H9 (cell line): ENCODE measurements at regions not wholly inside any gene's neighbourhood (a gene's known extent, or its start where the extent isn't known, plus 50 kb on each side); places are given as distances from the start of the nearest gene placed in this dataset.

ENCODE experiments used
- DNase-seq: peaks from one replicate; pipeline ENCODE4 v3.0.0-alpha.2; 2017
- H2AFZ ChIP-seq: one replicate; pipeline ENCODE4 v1.6.1; 2013; ENCODE audit warnings: mild to moderate bottlenecking, low read length, control low read depth, moderate library complexity
- H2AK5ac ChIP-seq: 2 replicates; pipeline ENCODE4 v1.6.1; 2013; ENCODE audit warnings: low read length, control low read depth, mixed read lengths; ENCODE audit not compliant: insufficient read length
- H2BK120ac ChIP-seq: one replicate; pipeline ENCODE4 v1.6.1; 2013; ENCODE audit warnings: low read depth, mild to moderate bottlenecking, low read length, control low read depth, inconsistent platforms; ENCODE audit not compliant: poor library complexity, severe bottlenecking
- H2BK12ac ChIP-seq: 2 replicates; pipeline ENCODE4 v1.6.1; 2013; ENCODE audit warnings: low read length, control low read depth, mixed read lengths, low read depth; ENCODE audit not compliant: insufficient read length
- H2BK15ac ChIP-seq: 2 replicates; pipeline ENCODE4 v1.6.1; 2013; ENCODE audit warnings: low read depth, low read length, control low read depth
- H2BK20ac ChIP-seq: one replicate; pipeline ENCODE4 v1.6.1; 2013; ENCODE audit warnings: low read depth, mild to moderate bottlenecking, low read length, control low read depth, inconsistent platforms; ENCODE audit not compliant: poor library complexity, severe bottlenecking
- H2BK5ac ChIP-seq: 2 replicates; pipeline ENCODE4 v1.6.1; 2013; ENCODE audit warnings: low read length, control low read depth, mixed read lengths; ENCODE audit not compliant: insufficient read length
- H3K14ac ChIP-seq: 2 replicates; pipeline ENCODE4 v1.6.1; 2013; ENCODE audit warnings: low read length, control low read depth; ENCODE audit not compliant: insufficient read depth
- H3K18ac ChIP-seq: 2 replicates; pipeline ENCODE4 v1.6.1; 2013; ENCODE audit warnings: low read depth, mild to moderate bottlenecking, mixed read lengths, low read length, control low read depth; ENCODE audit not compliant: insufficient read length
- H3K23ac ChIP-seq: 2 replicates; pipeline ENCODE4 v1.6.1; 2013; ENCODE audit warnings: low read length, control low read depth, mixed read lengths, low read depth; ENCODE audit not compliant: insufficient read length
- H3K23me2 ChIP-seq: 2 replicates; pipeline ENCODE4 v1.6.1; 2013; ENCODE audit warnings: low read depth, mild to moderate bottlenecking, mixed read lengths, low read length, control low read depth; ENCODE audit not compliant: insufficient read length, poor library complexity, severe bottlenecking
- H3K27ac ChIP-seq: 2 replicates; pipeline ENCODE4 v1.5.1; 2013; ENCODE audit warnings: low read length, control low read depth, mixed read lengths, low read depth; ENCODE audit not compliant: insufficient read length
- H3K27me3 ChIP-seq: 2 replicates; pipeline ENCODE4 v1.6.1; 2013; ENCODE audit warnings: low read length, control low read depth, inconsistent platforms; ENCODE audit not compliant: insufficient read depth
- H3K4ac ChIP-seq: 2 replicates; pipeline ENCODE4 v1.6.1; 2013; ENCODE audit warnings: low read depth, mild to moderate bottlenecking, control low read depth, inconsistent platforms, low read length, moderate library complexity
- H3K4me1 ChIP-seq: 2 replicates; pipeline ENCODE4 v1.6.1; 2013; ENCODE audit warnings: low read length, control low read depth, inconsistent platforms; ENCODE audit not compliant: insufficient read depth
- H3K4me2 ChIP-seq: 2 replicates; pipeline ENCODE4 v1.6.1; 2013; ENCODE audit warnings: low read length, control low read depth, mixed read lengths; ENCODE audit not compliant: insufficient read length, insufficient read depth
- H3K56ac ChIP-seq: 2 replicates; pipeline ENCODE4 v1.6.1; 2013; ENCODE audit warnings: low read depth, mild to moderate bottlenecking, mixed read lengths, low read length, control low read depth; ENCODE audit not compliant: insufficient read length
- H3K79me1 ChIP-seq: 2 replicates; pipeline ENCODE4 v1.6.1; 2013; ENCODE audit warnings: low read depth, mild to moderate bottlenecking, moderate library complexity, low read length, control low read depth, inconsistent platforms; ENCODE audit not compliant: insufficient read depth, poor library complexity, severe bottlenecking
- H3K79me2 ChIP-seq: 2 replicates; pipeline ENCODE4 v1.6.1; 2013; ENCODE audit warnings: low read length, control low read depth, inconsistent platforms; ENCODE audit not compliant: insufficient read depth
- H3K9ac ChIP-seq: 2 replicates; pipeline ENCODE4 v1.6.1; 2013; ENCODE audit warnings: low read length, control low read depth, mixed read lengths; ENCODE audit not compliant: insufficient read length; ENCODE audit errors: extremely low read depth
- H3K9me3 ChIP-seq: one replicate; pipeline ENCODE4 v1.6.1; 2013; ENCODE audit warnings: low read depth, low read length, inconsistent platforms; ENCODE audit not compliant: control insufficient read depth
- H3T11ph ChIP-seq: one replicate; pipeline ENCODE4 v1.6.1; 2013; ENCODE audit warnings: mild to moderate bottlenecking, low read length, control low read depth, inconsistent platforms
- H4K20me1 ChIP-seq: one replicate; pipeline ENCODE4 v1.6.1; 2013; ENCODE audit not compliant: control insufficient read depth, insufficient read length, insufficient read depth
- H4K5ac ChIP-seq: 2 replicates; pipeline ENCODE4 v1.6.1; 2013; ENCODE audit warnings: low read depth, mild to moderate bottlenecking, mixed read lengths, low read length, control low read depth; ENCODE audit not compliant: insufficient read length
- H4K8ac ChIP-seq: replicated peaks from 2 replicates; pipeline ENCODE4 v1.6.1; 2013; ENCODE audit warnings: low read length, control low read depth, mixed read lengths, low read depth; ENCODE audit not compliant: insufficient read length
- H4K91ac ChIP-seq: 2 replicates; pipeline ENCODE4 v1.6.1; 2013; ENCODE audit warnings: low read depth, mild to moderate bottlenecking, moderate library complexity, mixed read lengths, low read length, control low read depth; ENCODE audit not compliant: insufficient read length
- H3K27ac Mint-ChIP-seq, 3 experiments: 2 replicates in 2 of 3; 3 replicates in 1 of 3; pipeline ENCODE4 v1.8.0; 2020 to 2021; ENCODE audit warnings: mixed read lengths in 3 of 3, mild to moderate bottlenecking in 1 of 3, moderate library complexity in 1 of 3
- H3K27me3 Mint-ChIP-seq: 2 replicates; pipeline ENCODE4 v1.8.0; 2021; ENCODE audit warnings: low read depth, mild to moderate bottlenecking, moderate library complexity, mixed read lengths
- H3K36me3 Mint-ChIP-seq, 3 experiments: 2 replicates in 2 of 3; 3 replicates in 1 of 3; pipeline ENCODE4 v1.8.0; 2020 to 2021; ENCODE audit warnings: low read depth in 3 of 3, mixed read lengths in 3 of 3; ENCODE audit not compliant: insufficient read depth in 1 of 3
- H3K4me1 Mint-ChIP-seq, 2 experiments: 2 replicates each; pipeline ENCODE4 v1.8.0; 2020; ENCODE audit warnings: mixed read lengths in 2 of 2
- H3K4me3 Mint-ChIP-seq, 2 experiments: 2 replicates in 1 of 2; 3 replicates in 1 of 2; pipeline ENCODE4 v1.8.0; 2020 to 2021; ENCODE audit warnings: mild to moderate bottlenecking in 2 of 2, mixed read lengths in 2 of 2, moderate library complexity in 1 of 2
- H3K9me3 Mint-ChIP-seq, 2 experiments: 2 replicates in 1 of 2; 3 replicates in 1 of 2; pipeline ENCODE4 v1.8.0; 2020; ENCODE audit warnings: mild to moderate bottlenecking in 2 of 2, mixed read lengths in 2 of 2, moderate library complexity in 1 of 2
- CTCF ChIP-seq: fragments of 200-600 bp; sonication (generic); conservative IDR thresholded peaks from 3 replicates; pipeline ENCODE4 v1.8.0; 2021; ENCODE audit warnings: antibody characterized with exemption, mild to moderate bottlenecking
- WGBS: extraction: QIAGEN DNeasy Blood & Tissue Kit; methylation state at CpG from one replicate; pipeline ENCODE4 v1.1.7; 2013; ENCODE audit warnings: missing lambda C conversion rate, low lambda C conversion rate, mixed read lengths; ENCODE audit not compliant: insufficient read length; ENCODE audit errors: extremely low coverage; 5-methylcytosine and 5-hydroxymethylcytosine counted together

DNA sequence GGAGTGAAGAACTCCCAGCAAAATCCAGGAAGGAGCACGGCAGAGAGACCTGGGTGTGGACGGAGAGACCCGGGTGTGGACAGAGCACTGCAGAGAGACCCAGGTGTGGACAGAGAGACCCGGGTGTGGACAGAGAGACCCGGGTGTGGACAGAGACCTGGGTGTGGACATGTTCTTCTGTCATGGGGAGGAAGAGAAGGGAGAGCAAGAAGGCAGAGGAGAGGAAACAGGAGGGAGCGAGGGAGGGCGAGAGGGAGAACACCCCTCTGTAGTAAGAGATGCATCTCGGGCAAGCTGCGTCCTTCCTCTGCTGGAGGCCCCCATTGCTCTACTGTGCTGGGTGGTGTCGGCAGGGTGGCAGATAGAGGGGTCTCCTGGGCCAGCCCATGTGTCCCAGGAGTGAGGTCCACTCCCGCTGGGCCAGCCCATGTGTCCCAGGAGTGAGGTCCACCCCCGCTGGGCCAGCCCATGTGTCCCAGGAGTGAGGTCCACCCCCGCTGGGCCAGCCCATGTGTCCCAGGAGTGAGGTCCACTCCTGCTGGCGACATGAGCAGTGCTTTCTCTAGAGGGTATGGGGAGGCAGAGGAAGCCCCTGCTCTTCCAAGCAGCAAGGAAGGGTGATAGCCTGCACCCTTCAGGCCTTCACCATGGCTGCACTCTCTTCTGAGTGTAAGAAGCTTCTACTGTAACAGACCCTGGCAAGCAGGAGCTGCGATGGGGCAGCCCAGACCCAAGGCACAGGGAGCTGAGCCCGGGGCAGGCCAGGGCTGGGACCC lies 934.2 kb downstream of the BRD1 start:
- WGBS = no CpG with 5 or more reads among the region's 16 CpGs
- Histone ChIP-seq H4K91ac (no peak overlapping the region), H2AFZ (no peak overlapping the region), H2BK5ac (no peak overlapping the region), H3K27ac (no peak overlapping the region), H2BK15ac (no peak overlapping the region), H2BK12ac (no peak overlapping the region), H3K4ac (no peak overlapping the region), H3K14ac (no peak overlapping the region), H3K9me3 (no peaks in the 10 kb centered on the region), H4K20me1 (no peaks in the 10 kb centered on the region), H4K5ac (no peak overlapping the region), H2BK120ac (no peak overlapping the region), H4K8ac (no peak overlapping the region), H3K23ac (no peak overlapping the region), H3K79me1 (no peaks in the 10 kb centered on the region), H3K56ac (no peak overlapping the region), H3K18ac (no peak overlapping the region), H3K9ac (no peak overlapping the region), H2AK5ac (no peak overlapping the region), H3K4me2 (no peak overlapping the region), H3K79me2 (no peaks in the 10 kb centered on the region), H3K27me3 (no peaks in the 10 kb centered on the region), H3K23me2 (no peaks in the 10 kb centered on the region), H2BK20ac (no peak overlapping the region), H3T11ph (no peak overlapping the region), H3K4me1 (no peaks in the 10 kb centered on the region)
- Mint-ChIP-seq H3K9me3 (no peaks in the 10 kb centered on the region), H3K4me3 (no peak overlapping the region), H3K36me3 (peaks cover 0 to 2% (median 0%) of the 10 kb centered on the region in 3 experiments; a peak in 1 of 7 replicates), H3K27ac (no peak overlapping the region; a peak in 1 of 7 replicates), H3K4me1 (no peaks in the 10 kb centered on the region), H3K27me3 (peaks cover 40% of the 10 kb centered on the region)
- DNase-seq = no peak
- no peak for TF ChIP-seq CTCF
